Testis (tissue), 2 donors: ENCODE measurements at regions not wholly inside any gene's neighbourhood (a gene's known extent, or its start where the extent isn't known, plus 50 kb on each side); places are given as distances from the start of the nearest gene placed in this dataset.

Experiments
- CTCF ChIP-seq, 3 experiments: fragments of 450-650 bp in 2 of 3; fragments of 200-600 bp in 1 of 3; sonication (generic) in 1 of 3; IDR thresholded peaks; one replicate each; pipeline ENCODE4 v1.5.1; 2016 to 2019; ENCODE audit warnings: antibody characterized with exemption in 3 of 3, mild to moderate bottlenecking in 2 of 3, moderate library complexity in 1 of 3
- POLR2A ChIP-seq: fragments of 450-650 bp; IDR thresholded peaks from one replicate; pipeline ENCODE4 v1.6.1; 2017; ENCODE audit warnings: antibody characterized with exemption, mild to moderate bottlenecking, moderate library complexity

- no peak for TF ChIP-seq CTCF (IDR thresholded peaks at IDR 0.05)
- no peak for TF ChIP-seq POLR2A
Measured at GRCh38 chr2:142308744-142309143, 177.9 kb upstream of the LRP1B start.
